NCI-H524 treated with DMSO at 0.1 percent for 48 hours (cell line): ENCODE measurements at regions not wholly inside any gene's neighbourhood (a gene's known extent, or its start where the extent isn't known, plus 50 kb on each side); places are given as distances from the start of the nearest gene placed in this dataset.

Experiments
- DNase-seq: peaks from one replicate; lab custom pipeline; 2025; lab: John Stamatoyannopoulos, UW

GRCh38 chr5:126332326-126332725 is 90.9 kb upstream of the GRAMD2B start:
- no peak for DNase-seq

- no peak for DNase-seq
Observed at GRCh38 chr5:126334760-126335159, 88.4 kb upstream of the GRAMD2B start.

- no peak for DNase-seq
Observed at GRCh38 chr5:126335886-126336285, 87.3 kb upstream of the GRAMD2B start.

GRCh38 chr5:126338635-126339034 is 84.6 kb upstream of the GRAMD2B start:
- DNase-seq: no peak

- DNase-seq: no peak
Observed at GRCh38 chr5:126339215-126339805, 83.9 kb upstream of the GRAMD2B start.

- DNase-seq: no peak
Observed at GRCh38 chr5:126341906-126342630, 81.1 kb upstream of the GRAMD2B start.

GRCh38 chr5:126348855-126349635 is 74.2 kb upstream of the GRAMD2B start:
- DNase-seq: no peak

- no peak for DNase-seq
Observed at GRCh38 chr5:126351153-126351552, 72.1 kb upstream of the GRAMD2B start.

- DNase-seq: no peak
Observed at GRCh38 chr5:126354012-126354857, 69.0 kb upstream of the GRAMD2B start.

- no peak for DNase-seq
Observed at GRCh38 chr5:126354858-126355731, 68.1 kb upstream of the GRAMD2B start.

- no peak for DNase-seq
Observed at GRCh38 chr5:126355940-126356339, 67.3 kb upstream of the GRAMD2B start.

GRCh38 chr5:126357585-126358342 is 65.4 kb upstream of the GRAMD2B start:
- DNase-seq: no peak

- no peak for DNase-seq
Observed at GRCh38 chr5:126358525-126358924, 64.7 kb upstream of the GRAMD2B start.

- DNase-seq: no peak
Observed at GRCh38 chr5:126359884-126360283, 63.3 kb upstream of the GRAMD2B start.

GRCh38 chr5:126360467-126360866 is 62.7 kb upstream of the GRAMD2B start:
- DNase-seq: no peak

- no peak for DNase-seq
Observed at GRCh38 chr5:126363658-126364057, 59.6 kb upstream of the GRAMD2B start.

- DNase-seq: no peak
Observed at GRCh38 chr5:126364206-126364902, 58.9 kb upstream of the GRAMD2B start.

- DNase-seq: no peak
Observed at GRCh38 chr5:126365446-126366198, 57.6 kb upstream of the GRAMD2B start.

- DNase-seq: no peak
Observed at GRCh38 chr5:126366199-126366560, 57.0 kb upstream of the GRAMD2B start.
